IPS-20b (cell line): ENCODE measurements at regions not wholly inside any gene's neighbourhood (a gene's known extent, or its start where the extent isn't known, plus 50 kb on each side); places are given as distances from the start of the nearest gene placed in this dataset.
"Not testable (repeated sequence)": the region's sequence is repeated elsewhere in the genome, so short reads cannot be mapped to it uniquely, and the experiment has no call there.

ENCODE experiments used
- H3K27ac ChIP-seq: one replicate; pipeline ENCODE4 v1.5.1; 2013; ENCODE audit warnings: low read length
- H3K27me3 ChIP-seq: 2 replicates; pipeline ENCODE4 v1.6.1; 2013; ENCODE audit warnings: mild to moderate bottlenecking, low read length, inconsistent platforms; ENCODE audit not compliant: insufficient read depth
- H3K36me3 ChIP-seq: 2 replicates; pipeline ENCODE4 v1.6.1; 2013; ENCODE audit warnings: low read depth, mild to moderate bottlenecking, inconsistent platforms, low read length, moderate library complexity; ENCODE audit not compliant: insufficient read depth
- H3K4me1 ChIP-seq: 2 replicates; pipeline ENCODE4 v1.6.1; 2013; ENCODE audit warnings: mild to moderate bottlenecking, control low read depth, inconsistent platforms, low read length, moderate library complexity; ENCODE audit not compliant: insufficient read depth
- H3K4me3 ChIP-seq: 2 replicates; pipeline ENCODE4 v1.5.1; 2013; ENCODE audit warnings: mild to moderate bottlenecking, low read length, inconsistent platforms
- H3K9ac ChIP-seq: 2 replicates; pipeline ENCODE4 v1.6.1; 2013; ENCODE audit warnings: low read depth, mild to moderate bottlenecking, inconsistent platforms, low read length, moderate library complexity
- H3K9me3 ChIP-seq: 2 replicates; pipeline ENCODE4 v1.6.1; 2013; ENCODE audit warnings: mild to moderate bottlenecking, low read depth, low read length, inconsistent platforms; ENCODE audit not compliant: insufficient read depth

DNA sequence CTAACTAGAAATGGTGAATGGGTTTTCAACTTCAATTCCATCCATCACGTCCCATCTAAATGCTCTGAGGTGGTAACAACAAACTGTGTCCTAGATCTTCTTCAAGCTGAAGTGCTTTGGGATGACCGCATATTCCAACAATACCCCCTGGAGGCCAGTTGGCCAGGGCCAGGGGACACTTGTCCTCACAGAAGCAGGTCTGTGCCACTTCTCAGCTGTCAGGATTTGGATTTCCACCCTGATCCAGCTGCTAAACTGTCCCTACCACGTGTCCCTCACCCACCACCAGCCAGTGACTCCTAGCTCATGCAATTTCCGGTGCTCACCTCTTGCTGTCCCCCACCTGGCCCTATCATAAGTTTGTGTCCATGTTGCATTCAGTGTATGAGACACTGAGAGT is 633.0 kb downstream of the PRIM2 start:
- not testable (repeated sequence) for H3K27ac ChIP-seq, H3K36me3 ChIP-seq, H3K4me3 ChIP-seq, H3K9ac ChIP-seq, H3K4me1 ChIP-seq, H3K27me3 ChIP-seq, H3K9me3 ChIP-seq

DNA sequence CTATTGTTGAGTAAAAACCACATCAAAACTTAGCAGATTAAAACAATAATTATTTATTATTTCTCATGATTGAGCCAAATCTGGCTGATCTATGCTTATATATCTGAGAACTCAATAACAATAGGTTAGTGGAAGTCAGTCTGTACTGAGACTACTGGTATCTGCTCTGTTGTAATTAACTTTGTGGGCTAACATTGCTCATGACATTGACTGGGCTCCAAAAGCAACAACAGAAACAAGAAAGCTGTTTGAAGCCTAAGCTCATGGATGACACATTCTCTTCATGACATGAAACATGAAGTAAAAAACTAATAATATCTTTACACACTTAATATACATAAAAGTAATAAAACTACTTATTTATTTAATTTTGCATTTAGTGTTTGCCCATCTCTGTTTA is 649.3 kb downstream of the PRIM2 start:
- H3K36me3 ChIP-seq, H3K27ac ChIP-seq, H3K9me3 ChIP-seq, H3K4me3 ChIP-seq, H3K4me1 ChIP-seq, H3K27me3 ChIP-seq, H3K9ac ChIP-seq: not testable (repeated sequence)

DNA sequence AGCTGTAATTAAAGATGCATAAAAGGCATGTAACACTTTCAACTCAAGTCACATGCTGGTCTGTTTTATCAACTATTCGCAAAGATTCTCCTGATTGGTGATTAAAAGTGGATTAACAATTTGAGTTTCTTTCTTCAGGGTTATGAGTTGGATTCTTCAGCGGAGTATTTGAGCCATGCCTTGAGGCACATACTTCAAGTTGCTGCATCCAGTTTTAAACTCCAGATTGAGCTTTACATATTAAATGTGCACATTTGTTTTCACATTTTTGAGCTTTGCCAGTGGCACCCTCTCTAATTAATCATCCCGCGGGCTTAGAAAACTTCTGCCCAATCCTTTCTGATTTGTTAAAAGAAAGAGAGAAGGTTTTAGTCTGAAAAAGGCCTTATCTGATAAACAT is 654.5 kb downstream of the PRIM2 start:
- H3K9ac ChIP-seq, H3K4me3 ChIP-seq, H3K9me3 ChIP-seq, H3K4me1 ChIP-seq, H3K27me3 ChIP-seq, H3K36me3 ChIP-seq, H3K27ac ChIP-seq: not testable (repeated sequence)

DNA sequence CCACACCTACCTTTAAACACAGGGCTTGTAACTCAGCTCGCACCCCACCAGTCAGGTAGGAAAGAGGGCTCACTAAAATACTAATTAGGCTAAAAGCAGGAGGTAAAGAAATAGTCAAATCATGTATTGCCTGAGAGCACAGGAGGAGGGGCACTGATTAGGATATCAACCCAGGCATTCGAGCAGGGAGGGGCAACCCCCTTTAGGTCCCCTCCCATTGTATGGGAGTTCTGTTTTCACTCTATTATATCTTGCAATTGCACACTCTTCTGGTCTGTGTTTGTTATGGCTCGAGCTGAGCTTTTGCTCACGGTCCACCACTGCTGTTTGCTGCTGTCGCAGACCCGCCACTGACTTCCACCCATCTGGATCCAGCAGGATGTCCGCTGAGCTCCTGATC is 657.2 kb downstream of the PRIM2 start:
- Histone ChIP-seq H3K36me3 (no peaks in the 10 kb centered on the region), H3K4me3 (no peak overlapping the region), H3K9me3 (no peaks in the 10 kb centered on the region; the same call in 1 of the 2 replicates), H3K27ac (no peak overlapping the region), H3K4me1 (no peaks in the 10 kb centered on the region), H3K27me3 (no peaks in the 10 kb centered on the region), H3K9ac (no peak overlapping the region)

DNA sequence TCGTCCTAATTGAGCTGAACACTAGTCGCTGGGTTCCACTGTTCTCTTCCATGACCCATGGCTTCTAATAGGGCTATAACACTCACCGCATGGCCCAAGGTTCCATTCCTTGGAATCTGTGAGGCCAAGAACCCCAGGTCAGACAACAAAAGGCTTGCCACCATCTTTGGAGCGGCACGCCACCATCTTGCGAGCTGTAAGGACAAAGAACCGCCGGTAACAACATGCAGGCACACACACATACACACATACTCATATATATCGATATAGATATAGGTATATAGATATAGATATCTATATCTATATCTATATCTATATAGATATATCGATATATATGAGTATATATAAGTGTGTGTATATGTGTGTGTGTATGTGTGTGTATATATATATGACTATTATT is 657.7 kb downstream of the PRIM2 start:
- not testable (repeated sequence) for H3K9me3 ChIP-seq, H3K27me3 ChIP-seq, H3K4me3 ChIP-seq, H3K27ac ChIP-seq, H3K4me1 ChIP-seq, H3K9ac ChIP-seq, H3K36me3 ChIP-seq

DNA sequence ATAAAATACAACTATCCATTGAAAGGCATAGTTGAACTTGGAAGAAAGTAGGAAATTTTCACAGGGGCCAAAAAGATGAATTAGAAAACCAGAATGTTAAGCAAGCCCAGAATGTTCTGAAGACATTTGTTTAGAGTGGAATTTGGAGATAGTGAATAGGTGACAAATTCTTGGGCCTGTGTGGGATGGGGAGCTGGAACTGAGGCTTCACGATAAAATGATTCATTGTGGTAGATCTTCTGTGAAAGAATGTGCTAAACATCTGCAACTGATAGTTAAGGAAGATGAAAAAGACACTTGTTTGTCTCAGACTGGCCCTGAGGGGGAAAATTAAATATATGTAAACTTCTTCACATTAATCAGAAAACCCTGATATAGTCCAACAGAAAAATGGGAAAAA is 658.9 kb downstream of the PRIM2 start:
- H3K27me3 ChIP-seq, H3K9ac ChIP-seq, H3K27ac ChIP-seq, H3K4me3 ChIP-seq, H3K36me3 ChIP-seq, H3K9me3 ChIP-seq, H3K4me1 ChIP-seq: not testable (repeated sequence)

DNA sequence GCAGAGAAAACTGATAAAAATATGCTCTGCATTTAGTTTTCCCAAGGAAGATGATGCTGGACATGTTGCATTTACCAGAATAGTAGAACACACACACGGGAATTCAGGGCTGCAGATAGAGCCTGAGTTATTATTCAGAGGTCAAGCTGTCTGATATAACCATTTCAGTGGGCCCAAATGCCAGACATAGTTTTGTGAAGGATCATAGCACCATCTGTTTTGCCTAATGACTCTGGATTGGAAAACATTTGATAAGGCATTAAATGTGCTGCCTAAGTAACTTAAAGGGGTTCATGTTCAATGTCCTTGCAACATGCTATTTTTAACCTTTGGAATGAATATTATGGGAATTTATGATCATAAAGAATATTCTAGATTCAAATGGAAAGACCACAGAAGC is 666.2 kb downstream of the PRIM2 start:
- not testable (repeated sequence) for H3K36me3 ChIP-seq, H3K9me3 ChIP-seq, H3K4me3 ChIP-seq, H3K4me1 ChIP-seq, H3K27me3 ChIP-seq, H3K27ac ChIP-seq, H3K9ac ChIP-seq

DNA sequence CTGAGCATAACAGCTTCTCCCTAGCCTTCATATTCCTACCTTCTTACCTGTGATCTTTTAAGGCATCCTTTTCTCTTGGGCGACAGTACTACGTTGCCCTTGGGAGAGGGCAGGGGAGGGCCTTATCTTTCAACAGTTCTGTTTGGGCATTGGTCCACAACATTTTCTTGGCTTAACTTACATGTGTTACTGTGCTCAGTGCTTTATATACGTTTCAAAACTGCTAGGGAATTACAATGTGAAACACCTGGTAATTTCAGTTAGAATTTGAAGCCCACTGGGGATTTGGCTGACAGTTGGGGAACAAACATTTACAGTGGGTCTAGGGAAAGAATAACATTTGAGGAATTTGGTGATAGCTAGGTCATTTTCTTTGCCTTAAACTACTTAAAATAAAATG is 667.1 kb downstream of the PRIM2 start:
- H3K9me3 ChIP-seq, H3K27ac ChIP-seq, H3K4me1 ChIP-seq, H3K9ac ChIP-seq, H3K27me3 ChIP-seq, H3K36me3 ChIP-seq, H3K4me3 ChIP-seq: not testable (repeated sequence)

DNA sequence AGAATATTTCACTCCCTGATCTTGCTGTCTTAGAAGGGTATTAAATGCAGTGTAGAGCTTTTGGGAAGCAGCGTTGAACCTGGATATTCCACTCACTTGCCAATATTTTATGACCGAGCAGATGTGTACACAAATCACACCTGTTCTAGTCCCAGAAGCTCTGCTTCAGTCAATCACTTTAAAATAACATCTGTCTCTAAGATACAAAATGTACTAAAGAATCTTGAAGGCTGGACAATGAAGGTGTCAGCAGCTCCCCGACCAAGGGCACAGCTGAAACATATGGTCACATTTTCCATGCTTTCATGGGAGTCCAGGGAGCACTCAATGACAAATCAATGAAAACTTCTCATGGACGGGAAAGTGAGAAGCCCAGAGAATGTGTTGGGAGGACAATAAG is 668.3 kb downstream of the PRIM2 start:
- not testable (repeated sequence) for H3K4me3 ChIP-seq, H3K27ac ChIP-seq, H3K9ac ChIP-seq, H3K27me3 ChIP-seq, H3K9me3 ChIP-seq, H3K36me3 ChIP-seq, H3K4me1 ChIP-seq

DNA sequence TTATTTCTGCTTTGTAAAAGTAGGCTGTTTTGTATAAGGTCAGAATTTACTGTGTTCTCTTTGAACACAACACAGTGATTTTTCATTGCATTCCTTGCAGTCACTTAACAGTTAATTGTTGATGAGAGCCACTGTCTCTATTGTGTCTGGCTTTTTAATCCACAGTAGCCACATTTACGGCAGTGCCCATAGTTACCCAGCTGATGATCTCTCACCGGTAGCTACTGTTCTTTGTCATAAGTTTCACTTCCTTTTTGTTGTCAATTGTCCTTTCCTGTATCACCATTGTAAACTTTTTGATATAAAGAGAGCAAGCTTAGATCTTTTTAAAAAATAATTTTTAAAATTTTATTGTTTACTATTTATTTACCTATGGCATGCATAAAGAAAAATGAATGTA is 669.2 kb downstream of the PRIM2 start:
- not testable (repeated sequence) for H3K4me1 ChIP-seq, H3K4me3 ChIP-seq, H3K9me3 ChIP-seq, H3K36me3 ChIP-seq, H3K9ac ChIP-seq, H3K27ac ChIP-seq, H3K27me3 ChIP-seq

DNA sequence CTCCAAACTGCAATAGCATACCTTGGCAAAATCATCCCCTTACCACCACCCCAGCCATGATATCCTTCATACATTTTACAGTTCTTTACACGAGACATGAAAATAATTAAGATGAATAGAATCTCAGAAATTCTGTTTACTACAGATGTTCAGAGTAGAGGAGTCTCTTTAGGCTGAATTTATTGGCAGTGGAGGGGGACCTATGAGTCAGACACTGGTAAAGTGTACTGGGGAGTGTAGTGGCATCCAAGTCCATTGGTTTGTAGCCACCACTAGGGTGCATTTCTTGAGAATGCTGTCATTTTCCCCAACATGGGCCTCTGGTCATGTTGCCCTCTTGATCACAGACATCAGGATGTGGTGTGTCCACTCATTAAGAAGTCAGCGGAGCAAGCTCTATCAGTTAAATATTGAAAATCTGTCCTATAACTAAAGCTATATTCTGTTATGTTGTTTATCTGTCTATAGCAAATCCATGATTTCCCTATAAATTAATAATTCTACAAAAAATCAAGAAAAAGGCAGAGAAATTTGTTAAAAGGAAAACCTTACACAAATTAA is 672.2 kb downstream of the PRIM2 start:
- H3K27me3 ChIP-seq, H3K4me1 ChIP-seq, H3K9ac ChIP-seq, H3K36me3 ChIP-seq, H3K27ac ChIP-seq, H3K9me3 ChIP-seq, H3K4me3 ChIP-seq: not testable (repeated sequence)

DNA sequence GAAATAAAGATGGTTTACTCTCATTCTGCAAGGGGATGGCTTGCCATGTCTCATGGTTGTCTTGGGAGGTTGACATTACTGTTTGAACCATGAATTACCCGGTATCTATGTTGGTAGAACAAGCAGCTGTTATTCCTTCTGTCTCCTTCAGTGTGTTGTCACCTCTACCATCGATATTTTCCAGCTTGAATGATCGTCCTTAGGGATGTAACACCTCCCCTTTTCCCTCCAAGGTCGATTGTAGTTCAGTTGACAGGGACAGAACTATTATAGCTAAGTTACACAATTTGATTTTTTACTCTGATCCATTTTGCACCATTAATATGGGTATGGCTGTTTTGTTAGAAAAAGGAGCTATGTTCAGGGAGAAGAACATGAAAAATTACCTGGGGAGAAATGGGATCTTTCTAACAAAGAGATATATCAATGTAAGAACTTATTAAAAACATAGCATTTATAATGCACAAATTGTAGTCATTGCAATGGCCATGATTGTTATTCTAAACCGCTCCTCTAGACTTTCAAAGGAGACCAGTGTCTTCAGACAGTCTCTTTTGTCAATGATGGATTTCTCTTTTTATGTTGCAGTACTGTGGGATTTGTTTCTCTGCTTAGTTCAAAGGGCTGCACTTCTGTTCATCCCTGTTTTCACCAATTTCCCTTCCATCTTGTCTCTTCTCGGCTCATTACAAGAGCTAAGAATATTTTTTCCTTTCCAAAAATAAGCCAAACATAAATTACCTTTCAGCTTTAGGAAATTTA is 681.6 kb downstream of the PRIM2 start:
- peaks cover 13% of the 10 kb centered on the region for H3K9me3 ChIP-seq

More for the DNA sequence above, 681.6 kb downstream of the PRIM2 start:
- not testable (repeated sequence) for H3K9ac ChIP-seq, H3K27ac ChIP-seq, H3K36me3 ChIP-seq, H3K27me3 ChIP-seq, H3K4me1 ChIP-seq, H3K4me3 ChIP-seq
